ENCODE measurements at regions not wholly inside any gene's neighbourhood (a gene's known extent, or its start where the extent isn't known, plus 50 kb on each side); places are given as distances from the start of the nearest gene placed in this dataset.

DNA sequence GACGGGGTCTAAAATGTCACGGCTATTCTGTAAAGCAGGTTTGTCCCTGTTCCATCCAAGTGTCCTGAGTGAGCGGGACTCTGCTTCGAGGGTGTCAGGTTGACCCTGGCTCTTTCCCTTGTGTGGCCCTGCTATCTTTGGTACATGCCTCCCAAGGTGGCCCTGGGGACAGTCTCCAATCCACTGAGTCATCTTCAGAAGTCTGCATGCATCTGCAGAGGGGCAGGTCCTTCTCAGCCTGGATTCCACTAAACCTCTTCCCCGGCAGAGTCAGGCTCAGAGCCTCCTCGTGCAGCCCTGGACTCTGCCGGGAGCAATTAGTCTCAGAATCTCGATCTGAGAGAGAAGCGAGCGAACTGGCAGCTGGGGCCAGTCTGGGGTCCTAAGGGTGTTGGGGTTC, 50.1 kb upstream of the KCNJ15 start:
- DNase-seq: no peak
